OCI-LY7 (cell line): ENCODE measurements at regions not wholly inside any gene's neighbourhood (a gene's known extent, or its start where the extent isn't known, plus 50 kb on each side); places are given as distances from the start of the nearest gene placed in this dataset.
"Not testable (repeated sequence)": the region's sequence is repeated elsewhere in the genome, so short reads cannot be mapped to it uniquely, and the experiment has no call there.

ENCODE experiments used
- BruUV-seq: library from RNA; stranded (reverse); fragments of 400-500 nt; replicated peaks from 2 replicates; lab custom pipeline; 2021; lab: Mats Ljungman, UMichigan
- CTCF ChIA-PET: fragments of 300-600 bp; sonication (Branson Sonifier 250); formaldehyde crosslinking; loops from one replicate; lab custom pipeline; 2022; ENCODE audit warnings: antibody characterized with exemption; ENCODE audit not compliant: unreplicated experiment; lab: Charles Lee
- POLR2A ChIA-PET: fragments of 300-600 bp; sonication (Branson Sonifier 250); formaldehyde crosslinking; loops from one replicate; lab custom pipeline; 2022; ENCODE audit warnings: antibody characterized with exemption; lab: Charles Lee
- DNase-seq: peaks from one replicate; pipeline ENCODE4 v3.0.0-alpha.2; 2015; ENCODE audit warnings: low spot score
- H2AFZ ChIP-seq: fragments of 200-600 bp; sonication (generic), shearing (Covaris generic); 2 replicates; pipeline ENCODE4 v1.6.1; 2014; ENCODE audit warnings: mild to moderate bottlenecking, antibody characterized with exemption, low read length, moderate library complexity
- H3K27ac ChIP-seq: fragments of 200-600 bp; sonication (generic); 2 replicates; pipeline ENCODE4 v1.5.1; 2014; ENCODE audit warnings: mixed run types, low read depth, mild to moderate bottlenecking, moderate library complexity, low read length, inconsistent platforms; ENCODE audit not compliant: poor library complexity, severe bottlenecking
- H3K36me3 ChIP-seq: fragments of 200-600 bp; sonication (generic); 2 replicates; pipeline ENCODE4 v1.6.1; 2014; ENCODE audit warnings: mild to moderate bottlenecking, antibody characterized with exemption, low read length, moderate library complexity, mixed read lengths; ENCODE audit not compliant: insufficient read depth
- H3K4me1 ChIP-seq: fragments of 200-600 bp; sonication (generic); 2 replicates; pipeline ENCODE4 v1.5.1; 2014; ENCODE audit warnings: mild to moderate bottlenecking, low read length; ENCODE audit not compliant: insufficient read depth, poor library complexity, severe bottlenecking
- H3K4me2 ChIP-seq: fragments of 200-600 bp; sonication (generic); 2 replicates; pipeline ENCODE4 v1.6.1; 2014; ENCODE audit warnings: mild to moderate bottlenecking, low read length
- H3K4me3 ChIP-seq: fragments of 200-600 bp; sonication (generic); 2 replicates; pipeline ENCODE4 v1.5.1; 2014; ENCODE audit warnings: mild to moderate bottlenecking, low read depth, low read length; ENCODE audit not compliant: poor library complexity, severe bottlenecking
- H3K79me2 ChIP-seq: fragments of 200-600 bp; sonication (generic); 2 replicates; pipeline ENCODE4 v1.6.1; 2016; ENCODE audit warnings: low read depth, mild to moderate bottlenecking, low read length, moderate library complexity, mixed read lengths; ENCODE audit not compliant: insufficient read depth
- H3K9me2 ChIP-seq: fragments of 200-600 bp; sonication (generic); 2 replicates; pipeline ENCODE4 v1.6.1; 2016; ENCODE audit warnings: mild to moderate bottlenecking, low read length, mixed read lengths; ENCODE audit not compliant: insufficient read depth
- H3K9me3 ChIP-seq: fragments of 200-600 bp; sonication (generic); 2 replicates; pipeline ENCODE4 v1.6.1; 2014; ENCODE audit warnings: mild to moderate bottlenecking, mixed run types, low read length, mixed read lengths
- H4K20me1 ChIP-seq: fragments of 200-600 bp; sonication (generic); 2 replicates; pipeline ENCODE4 v1.6.1; 2014; ENCODE audit warnings: mild to moderate bottlenecking, antibody characterized with exemption, low read length, moderate library complexity, mixed read lengths; ENCODE audit not compliant: insufficient read depth
- EZH2phosphoT487 ChIP-seq: fragments of 200-600 bp; sonication (generic); IDR thresholded peaks from 2 replicates; pipeline ENCODE4 v1.6.1; 2018; ENCODE audit warnings: low read depth, borderline replicate concordance, mild to moderate bottlenecking, mixed run types, antibody characterized with exemption, low read length, moderate library complexity, mixed read lengths
- intact Hi-C: fragments of 100-400 bp; cut with micrococcal nuclease; formaldehyde crosslinking; loops from one replicate; pipeline ENCODE4 v1.10.0; 2022; ENCODE audit not compliant: unreplicated experiment
- TF ChIP-seq, protein P1 (sequence below): fragments of 200-600 bp; sonication (generic); conservative IDR thresholded peaks from 2 replicates; pipeline ENCODE4 v1.5.1; 2014; ENCODE audit warnings: mild to moderate bottlenecking, antibody characterized with exemption, low read length, moderate library complexity, mixed read lengths

DNA sequence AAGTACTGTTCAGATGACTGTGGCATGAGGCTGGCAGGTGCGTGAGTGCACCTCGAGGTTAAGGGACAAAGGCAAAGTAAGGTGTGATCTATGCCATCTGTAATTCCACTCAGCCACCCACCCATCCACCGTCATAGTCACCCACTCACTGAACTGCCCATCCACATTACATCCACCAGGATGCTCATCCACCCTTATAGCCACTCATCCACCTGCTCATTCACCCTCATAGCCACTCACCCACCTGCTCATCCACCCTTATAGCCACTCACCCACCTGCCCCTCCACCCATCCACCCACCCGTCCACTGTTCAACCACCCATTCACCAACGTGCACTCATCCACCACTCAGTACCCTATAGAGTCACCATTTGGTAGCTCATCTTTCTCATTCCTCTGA is 64.1 kb upstream of the UXT start:
- Histone ChIP-seq H3K4me1 (no peaks in the 10 kb centered on the region), H3K9me3 (no peaks in the 10 kb centered on the region), H3K36me3 (no peaks in the 10 kb centered on the region), H3K4me3 (no peak overlapping the region), H3K4me2 (no peak overlapping the region), H4K20me1 (no peaks in the 10 kb centered on the region), H3K27ac (no peak overlapping the region), H3K9me2 (no peaks in the 10 kb centered on the region), H2AFZ (no peak overlapping the region), H3K79me2 (no peaks in the 10 kb centered on the region)
- CTCF ChIA-PET, result no interaction called here
- no TSS peak for BruUV-seq
- DNase-seq, result no peak
- TF ChIP-seq EZH2phosphoT487, result no peak
- TF ChIP-seq, protein P1, sequence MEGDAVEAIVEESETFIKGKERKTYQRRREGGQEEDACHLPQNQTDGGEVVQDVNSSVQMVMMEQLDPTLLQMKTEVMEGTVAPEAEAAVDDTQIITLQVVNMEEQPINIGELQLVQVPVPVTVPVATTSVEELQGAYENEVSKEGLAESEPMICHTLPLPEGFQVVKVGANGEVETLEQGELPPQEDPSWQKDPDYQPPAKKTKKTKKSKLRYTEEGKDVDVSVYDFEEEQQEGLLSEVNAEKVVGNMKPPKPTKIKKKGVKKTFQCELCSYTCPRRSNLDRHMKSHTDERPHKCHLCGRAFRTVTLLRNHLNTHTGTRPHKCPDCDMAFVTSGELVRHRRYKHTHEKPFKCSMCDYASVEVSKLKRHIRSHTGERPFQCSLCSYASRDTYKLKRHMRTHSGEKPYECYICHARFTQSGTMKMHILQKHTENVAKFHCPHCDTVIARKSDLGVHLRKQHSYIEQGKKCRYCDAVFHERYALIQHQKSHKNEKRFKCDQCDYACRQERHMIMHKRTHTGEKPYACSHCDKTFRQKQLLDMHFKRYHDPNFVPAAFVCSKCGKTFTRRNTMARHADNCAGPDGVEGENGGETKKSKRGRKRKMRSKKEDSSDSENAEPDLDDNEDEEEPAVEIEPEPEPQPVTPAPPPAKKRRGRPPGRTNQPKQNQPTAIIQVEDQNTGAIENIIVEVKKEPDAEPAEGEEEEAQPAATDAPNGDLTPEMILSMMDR, result no peak
- POLR2A ChIA-PET, result no interaction called here
- intact Hi-C loops, result no loop called here

DNA sequence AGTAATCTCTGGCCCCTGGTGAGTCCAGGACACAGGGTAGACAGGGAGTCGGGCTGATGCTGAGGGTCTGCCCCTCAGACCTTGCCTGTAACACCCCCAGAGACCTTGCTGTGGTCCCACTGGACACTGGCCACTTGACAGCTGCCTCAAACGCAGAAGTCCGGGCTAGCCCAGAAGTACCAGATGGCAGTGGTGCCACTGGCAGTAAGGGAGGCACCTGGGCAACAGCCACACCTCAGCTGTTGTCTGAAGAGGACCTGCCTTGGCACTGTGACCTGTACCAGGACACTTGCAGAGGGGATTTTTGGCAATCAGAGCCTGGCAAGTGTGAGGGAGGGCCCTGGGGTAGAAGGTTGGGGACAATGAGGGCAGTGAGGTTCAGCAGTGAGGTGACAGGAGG is 63.3 kb upstream of the UXT start:
- Histone ChIP-seq H3K4me1 (no peaks in the 10 kb centered on the region), H3K4me3 (no peak overlapping the region), H4K20me1 (no peaks in the 10 kb centered on the region), H3K36me3 (no peaks in the 10 kb centered on the region), H3K9me2 (no peaks in the 10 kb centered on the region), H2AFZ (no peak overlapping the region), H3K4me2 (no peak overlapping the region), H3K9me3 (no peaks in the 10 kb centered on the region), H3K27ac (no peak overlapping the region), H3K79me2 (no peaks in the 10 kb centered on the region)
- DNase-seq, result no peak
- BruUV-seq, result no TSS peak
- no peak for TF ChIP-seq EZH2phosphoT487
- TF ChIP-seq, protein P1, result no peak
- ChIA-PET CTCF (no interaction called here), POLR2A (no interaction called here)
- intact Hi-C loops, result no loop called here

DNA sequence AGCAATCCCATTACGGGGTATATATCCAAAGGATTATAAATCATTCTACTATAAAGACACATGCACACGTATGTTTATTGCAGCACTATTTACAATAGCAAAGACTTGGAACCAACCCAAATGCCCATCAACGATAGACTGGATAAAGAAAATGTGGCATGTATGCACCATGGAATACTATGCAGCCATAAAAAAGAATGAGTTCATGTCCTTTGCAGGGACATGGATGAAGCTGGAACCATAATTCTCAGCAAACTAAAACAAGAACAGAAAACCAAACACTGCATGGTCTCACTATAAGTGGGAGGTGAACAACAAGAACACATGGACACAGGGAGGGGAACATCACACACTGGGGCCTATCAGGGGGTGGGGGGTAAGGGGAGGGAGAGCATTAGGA is 56.1 kb upstream of the UXT start:
- H3K4me1 ChIP-seq, H3K4me3 ChIP-seq, H3K27ac ChIP-seq, H2AFZ ChIP-seq, CTCF ChIA-PET, H3K79me2 ChIP-seq, DNase-seq, H3K4me2 ChIP-seq, H3K9me2 ChIP-seq, H3K9me3 ChIP-seq, H4K20me1 ChIP-seq, POLR2A ChIA-PET, H3K36me3 ChIP-seq, intact Hi-C loops, BruUV-seq: not testable (repeated sequence)

DNA sequence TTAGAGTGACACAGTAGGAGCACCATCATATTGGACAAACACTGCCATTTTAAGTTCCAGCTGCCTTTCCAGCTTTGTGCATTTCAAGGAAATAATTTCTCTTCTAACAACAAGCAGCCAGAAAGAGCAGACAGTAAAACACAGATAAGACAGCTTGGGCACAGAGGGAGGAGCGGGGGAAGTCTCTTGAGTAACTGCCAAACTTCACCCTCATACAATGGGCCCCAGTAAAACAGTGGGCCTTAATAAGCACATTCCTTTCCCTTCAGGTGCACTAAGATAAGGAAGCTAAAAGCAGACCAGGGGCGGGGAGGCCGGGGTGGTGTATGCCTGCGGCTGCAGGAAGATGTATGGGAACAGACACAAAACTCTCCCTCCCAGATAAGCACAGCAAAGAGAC is 53.7 kb upstream of the UXT start:
- intact Hi-C loops, H3K79me2 ChIP-seq, H3K9me3 ChIP-seq, CTCF ChIA-PET, H4K20me1 ChIP-seq, POLR2A ChIA-PET, H2AFZ ChIP-seq, H3K4me1 ChIP-seq, DNase-seq, H3K27ac ChIP-seq, H3K36me3 ChIP-seq, BruUV-seq, H3K4me3 ChIP-seq, H3K4me2 ChIP-seq, H3K9me2 ChIP-seq: not testable (repeated sequence)
